GM18519 (cell line): ENCODE measurements at regions not wholly inside any gene's neighbourhood (a gene's known extent, or its start where the extent isn't known, plus 50 kb on each side); places are given as distances from the start of the nearest gene placed in this dataset.
"Not testable (repeated sequence)": the region's sequence is repeated elsewhere in the genome, so short reads cannot be mapped to it uniquely, and the experiment has no call there.

Experiments used
- ATAC-seq: cut with Tn5 transposase; IDR thresholded peaks from one replicate; pipeline ENCODE4 v1.9.1; 2021; ENCODE audit warnings: mild to moderate bottlenecking, moderate library complexity; ENCODE audit not compliant: unreplicated experiment, low FRiP score

DNA sequence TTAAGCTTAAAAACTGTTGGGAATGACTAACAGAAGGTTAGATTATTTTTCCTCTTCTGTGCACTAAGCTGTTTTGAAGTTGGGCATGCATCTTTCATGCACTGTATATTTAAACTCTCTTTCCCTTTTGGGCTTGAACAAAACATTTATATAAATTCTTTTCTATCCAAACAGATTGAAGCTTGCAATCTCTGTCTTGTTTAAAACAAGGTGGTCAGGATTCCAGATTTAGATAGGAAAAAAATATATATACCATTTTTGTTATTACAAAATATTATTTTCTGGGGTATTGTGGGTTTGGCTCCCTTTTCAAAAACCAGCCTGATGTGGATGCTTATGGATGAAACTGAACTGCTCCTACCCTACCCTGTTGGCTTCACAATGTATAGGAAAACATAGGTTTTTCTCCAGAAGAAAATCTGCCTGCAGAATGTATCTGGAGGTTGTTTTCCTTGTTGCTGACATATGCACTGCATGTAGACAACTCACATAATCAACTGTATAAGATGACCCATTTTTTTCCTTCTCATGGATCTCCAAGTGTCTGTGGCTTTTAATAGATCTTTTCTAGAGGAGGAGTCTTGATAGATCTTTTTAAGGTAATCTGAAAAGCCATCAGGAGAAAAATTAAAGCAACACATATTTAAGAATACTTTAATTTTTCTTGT lies 146.3 kb downstream of the PRL start:
- ATAC-seq: no peak

DNA sequence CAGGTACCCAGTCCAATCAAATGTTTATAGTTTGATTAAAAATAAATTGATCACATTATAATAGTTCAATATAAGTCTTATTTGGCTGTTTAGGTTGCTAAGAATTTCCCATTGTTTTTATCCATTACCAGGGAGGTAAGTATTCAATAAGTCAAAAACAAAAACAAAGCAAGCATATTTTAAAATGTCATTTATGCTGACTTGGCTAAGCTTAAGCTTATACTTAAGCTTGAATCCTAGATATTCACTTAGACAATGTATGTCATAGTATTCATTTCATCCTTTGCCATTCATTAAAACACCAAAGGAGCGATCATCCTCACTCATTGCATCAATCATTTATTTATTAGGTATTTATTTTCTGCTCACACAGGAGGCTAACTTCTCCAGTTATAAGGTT lies 144.9 kb downstream of the PRL start:
- no peak for ATAC-seq

GRCh38 chr6:22152841-22153240 lies 144.0 kb downstream of the PRL start:
- ATAC-seq: no peak

DNA sequence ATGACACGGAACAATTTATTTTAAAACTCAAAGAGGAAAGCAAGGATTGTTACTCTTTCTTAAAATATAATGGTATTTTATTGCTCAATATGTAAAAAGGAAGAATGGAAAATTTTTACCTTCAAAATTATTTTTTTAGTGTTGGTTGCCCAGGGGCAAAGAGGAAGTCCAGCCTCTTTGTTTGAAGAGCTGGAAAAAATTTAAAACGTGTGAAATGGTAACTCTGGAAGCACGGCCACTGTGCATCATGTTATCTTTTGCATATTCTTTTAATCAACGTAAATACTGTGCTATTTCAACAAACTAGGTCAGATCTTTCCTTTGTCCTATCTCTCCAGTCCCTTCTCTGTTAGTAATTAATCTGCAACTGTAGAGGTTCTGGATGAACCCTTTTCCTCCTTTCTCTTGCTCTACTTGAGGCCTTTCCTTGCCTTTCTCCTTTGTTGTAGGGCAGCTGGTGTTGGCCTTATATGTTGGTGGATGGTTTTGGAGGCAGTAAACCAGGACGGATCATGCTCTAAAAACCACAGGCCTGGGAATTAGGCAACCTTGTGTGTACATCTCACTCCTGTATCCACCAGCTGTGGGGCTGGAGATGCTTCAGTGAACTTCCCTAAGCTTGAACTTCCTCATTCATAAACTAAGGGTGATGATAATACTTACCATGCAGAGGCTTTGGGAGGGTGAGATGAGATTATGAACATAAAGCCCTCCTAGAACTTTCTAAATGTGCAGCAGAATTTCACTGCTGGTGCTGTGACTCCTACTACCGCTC lies 143.3 kb downstream of the PRL start:
- no peak for ATAC-seq

- no peak for ATAC-seq
Observed at GRCh38 chr6:22155551-22155950, 141.3 kb downstream of the PRL start.

DNA sequence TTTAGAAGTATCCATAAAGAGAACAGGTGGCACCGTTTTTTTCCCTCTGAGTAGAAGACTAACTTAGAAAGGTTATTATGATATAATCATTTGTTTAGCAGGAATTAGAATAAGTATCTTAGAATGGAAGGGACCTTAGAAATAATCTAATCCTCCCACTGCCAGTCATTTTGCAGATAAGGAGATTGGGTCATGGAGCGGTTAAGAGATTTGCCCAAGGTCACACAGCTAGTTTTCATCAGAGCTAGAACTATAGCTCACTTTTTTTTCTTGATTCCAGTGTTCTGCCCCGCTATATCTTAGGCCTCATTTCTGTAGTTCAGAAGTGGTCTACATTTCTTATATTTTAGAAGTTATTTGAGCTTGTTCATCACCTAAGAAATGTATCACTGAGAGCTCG lies 139.6 kb downstream of the PRL start:
- no peak for ATAC-seq

- ATAC-seq: no peak
Observed at GRCh38 chr6:22164236-22164635, 132.6 kb downstream of the PRL start.

GRCh38 chr6:22171006-22171405 lies 125.8 kb downstream of the PRL start:
- ATAC-seq: not testable (repeated sequence)

- not testable (repeated sequence) for ATAC-seq
Observed at GRCh38 chr6:22171885-22172284, 125.0 kb downstream of the PRL start.

DNA sequence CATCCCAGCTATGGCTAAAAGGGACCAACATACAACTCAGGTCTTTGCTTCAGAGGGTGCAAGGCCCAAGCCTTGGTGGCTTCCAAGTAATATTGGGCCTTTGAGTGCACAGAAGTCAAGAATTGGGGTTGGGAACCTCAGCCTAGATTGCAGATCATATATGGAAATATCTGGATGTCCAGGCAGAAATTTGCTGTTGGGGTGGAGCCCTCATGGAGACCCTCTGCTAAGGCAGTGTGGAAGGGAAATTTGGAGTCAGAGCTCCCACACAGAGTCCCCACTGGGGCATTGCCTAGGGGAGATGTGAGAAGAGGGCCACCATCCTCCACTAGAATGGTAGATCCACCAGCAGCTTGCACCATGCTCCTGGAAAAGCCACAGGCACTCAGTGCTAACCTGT lies 123.5 kb downstream of the PRL start:
- ATAC-seq: no peak

GRCh38 chr6:22180250-22180649 lies 116.6 kb downstream of the PRL start:
- ATAC-seq: not testable (repeated sequence)

- no peak for ATAC-seq
Observed at GRCh38 chr6:22184371-22184770, 112.5 kb downstream of the PRL start.

DNA sequence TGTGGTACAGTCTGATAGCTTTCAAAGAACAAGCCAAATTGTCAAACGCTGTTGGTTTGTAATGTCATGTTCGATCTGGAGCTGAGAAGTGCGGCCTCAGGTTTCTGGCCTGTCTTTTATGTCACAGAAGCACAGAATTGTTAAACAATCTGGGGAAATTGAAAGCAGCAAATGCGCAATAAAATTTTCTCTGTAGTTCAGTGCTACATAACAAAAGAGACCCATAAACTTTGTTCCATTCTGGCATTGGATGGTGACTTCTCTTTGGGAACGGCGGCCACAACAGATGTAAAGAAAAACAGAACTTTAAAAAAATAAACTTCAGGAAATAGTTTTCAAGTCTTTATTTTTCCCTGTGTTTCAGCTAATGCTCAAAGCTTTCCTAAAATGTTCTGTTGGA lies 106.9 kb downstream of the PRL start:
- ATAC-seq: no peak

DNA sequence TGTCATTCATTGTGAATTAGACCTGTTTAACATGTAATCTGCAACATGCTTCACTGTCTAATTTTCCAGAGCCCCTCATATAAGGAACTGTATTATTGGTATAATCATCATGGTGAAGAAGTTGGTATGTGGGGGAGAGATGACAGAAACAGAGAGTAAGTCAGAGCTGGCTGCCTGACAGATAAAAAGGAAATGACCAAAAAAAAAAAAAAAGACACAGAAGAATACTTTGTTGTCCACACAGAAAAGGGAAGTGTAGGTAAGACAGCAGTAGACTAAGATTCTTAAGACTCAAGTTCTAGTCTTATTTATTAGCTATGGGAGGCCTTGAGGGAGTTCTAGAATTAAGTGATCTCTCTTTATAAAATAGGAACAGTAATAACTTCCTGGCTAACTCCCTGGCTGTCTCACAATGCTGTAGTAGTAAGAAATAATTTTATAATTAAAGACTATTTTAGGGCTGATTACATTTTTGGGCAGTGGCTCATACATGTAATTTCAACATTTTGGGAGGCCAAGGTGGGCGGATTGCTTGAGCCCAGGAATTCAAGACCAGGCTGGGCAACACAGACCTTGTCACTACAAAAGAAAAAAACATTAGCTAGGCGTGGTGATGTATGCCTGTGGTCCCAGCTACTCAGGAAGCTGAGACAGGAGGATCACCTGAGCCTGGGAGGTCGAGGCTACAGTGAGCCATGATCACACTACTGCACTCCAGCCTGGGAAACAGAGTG lies 102.5 kb downstream of the PRL start:
- ATAC-seq: peak; percentile 61

- ATAC-seq: no peak
Observed at GRCh38 chr6:22199771-22200170, 97.1 kb downstream of the PRL start.

GRCh38 chr6:22204153-22204552 lies 92.7 kb downstream of the PRL start:
- ATAC-seq: no peak

- no peak for ATAC-seq
Observed at GRCh38 chr6:22205266-22205665, 91.6 kb downstream of the PRL start.

- ATAC-seq: no peak
Observed at GRCh38 chr6:22206106-22206505, 90.7 kb downstream of the PRL start.

- no peak for ATAC-seq
Observed at GRCh38 chr6:22208026-22208425, 88.8 kb downstream of the PRL start.

DNA sequence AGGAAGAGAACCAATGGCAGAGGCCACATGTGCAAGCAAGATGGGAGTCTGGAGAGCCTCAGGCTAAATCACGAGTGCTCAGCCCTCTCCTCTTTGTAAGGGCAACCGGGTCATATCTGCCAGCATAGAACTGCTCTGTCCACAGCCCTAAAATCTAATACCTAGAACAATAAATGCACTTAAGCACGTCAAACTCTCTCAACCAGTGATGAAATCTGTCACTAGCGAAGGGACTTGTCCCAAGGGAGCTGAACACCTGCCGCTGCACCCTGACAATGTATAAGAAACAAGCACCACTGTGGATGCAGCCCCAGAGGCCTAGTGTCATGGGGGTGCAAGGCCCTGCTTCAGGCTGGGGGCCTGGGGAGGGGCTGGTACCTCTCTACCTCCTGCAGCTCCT lies 82.5 kb downstream of the PRL start:
- ATAC-seq: no peak

- not testable (repeated sequence) for ATAC-seq
Observed at GRCh38 chr6:22215474-22215873, 81.4 kb downstream of the PRL start.
